Osteocyte (in vitro differentiated cells): ENCODE measurements at regions not wholly inside any gene's neighbourhood (a gene's known extent, or its start where the extent isn't known, plus 50 kb on each side); places are given as distances from the start of the nearest gene placed in this dataset.
"Not testable (repeated sequence)": the region's sequence is repeated elsewhere in the genome, so short reads cannot be mapped to it uniquely, and the experiment has no call there.

ENCODE experiments used
- DNase-seq: peaks from one replicate; pipeline ENCODE4 v3.0.0; 2021; ENCODE audit warnings: mixed read lengths; ENCODE audit not compliant: unreplicated experiment; ENCODE audit errors: extremely low spot score
- H3K27ac Mint-ChIP-seq: one replicate; pipeline ENCODE4 v1.8.0; 2021; ENCODE audit warnings: mild to moderate bottlenecking, mixed read lengths; ENCODE audit not compliant: unreplicated experiment
- H3K27me3 Mint-ChIP-seq: one replicate; pipeline ENCODE4 v1.8.0; 2021; ENCODE audit warnings: mixed read lengths; ENCODE audit not compliant: unreplicated experiment
- H3K36me3 Mint-ChIP-seq: one replicate; pipeline ENCODE4 v1.8.0; 2021; ENCODE audit warnings: mixed read lengths; ENCODE audit not compliant: unreplicated experiment
- H3K4me1 Mint-ChIP-seq: one replicate; pipeline ENCODE4 v1.8.0; 2021; ENCODE audit warnings: mixed read lengths; ENCODE audit not compliant: unreplicated experiment
- H3K4me3 Mint-ChIP-seq: one replicate; pipeline ENCODE4 v1.8.0; 2021; ENCODE audit warnings: mild to moderate bottlenecking, moderate library complexity, mixed read lengths; ENCODE audit not compliant: unreplicated experiment
- H3K9me3 Mint-ChIP-seq: one replicate; pipeline ENCODE4 v1.8.0; 2021; ENCODE audit warnings: mixed read lengths; ENCODE audit not compliant: unreplicated experiment
- CTCF ChIP-seq: fragments of 200-600 bp; sonication (generic); IDR thresholded peaks from 2 replicates; pipeline ENCODE4 v1.5.0; 2021; ENCODE audit warnings: antibody characterized with exemption, mild to moderate bottlenecking, moderate library complexity

GRCh38 chr1:244768186-244768585, 67.3 kb upstream of the COX20 start:
- no peak for DNase-seq
- H3K4me1 Mint-ChIP-seq = no peaks in the 10 kb centered on the region
- TF ChIP-seq CTCF = no peak
- no peaks in the 10 kb centered on the region for H3K27me3 Mint-ChIP-seq
- no peaks in the 10 kb centered on the region for H3K36me3 Mint-ChIP-seq
- H3K27ac Mint-ChIP-seq = no peak overlapping the region
- no peak overlapping the region for H3K4me3 Mint-ChIP-seq
- H3K9me3 Mint-ChIP-seq = peaks cover 9% of the 10 kb centered on the region

GRCh38 chr1:244768804-244769203, 66.7 kb upstream of the COX20 start:
- TF ChIP-seq CTCF = no peak
- Mint-ChIP-seq H3K27me3 (no peaks in the 10 kb centered on the region), H3K4me1 (no peaks in the 10 kb centered on the region), H3K9me3 (peaks cover 9% of the 10 kb centered on the region), H3K36me3 (no peaks in the 10 kb centered on the region), H3K27ac (no peak overlapping the region), H3K4me3 (no peak overlapping the region)
- DNase-seq = no peak

GRCh38 chr1:244770556-244770955, 64.9 kb upstream of the COX20 start:
- not testable (repeated sequence) for H3K4me3 Mint-ChIP-seq, H3K4me1 Mint-ChIP-seq, H3K36me3 Mint-ChIP-seq, DNase-seq, H3K9me3 Mint-ChIP-seq, H3K27ac Mint-ChIP-seq, H3K27me3 Mint-ChIP-seq

GRCh38 chr1:244773513-244773912, 61.9 kb upstream of the COX20 start:
- peaks cover 4% of the 10 kb centered on the region for H3K4me1 Mint-ChIP-seq
- DNase-seq = no peak
- no peaks in the 10 kb centered on the region for H3K27me3 Mint-ChIP-seq
- no peak overlapping the region for H3K4me3 Mint-ChIP-seq
- no peak for TF ChIP-seq CTCF
- H3K9me3 Mint-ChIP-seq = no peaks in the 10 kb centered on the region
- no peaks in the 10 kb centered on the region for H3K36me3 Mint-ChIP-seq
- H3K27ac Mint-ChIP-seq = no peak overlapping the region

- H3K27ac Mint-ChIP-seq, H3K4me3 Mint-ChIP-seq, H3K36me3 Mint-ChIP-seq, H3K27me3 Mint-ChIP-seq, H3K9me3 Mint-ChIP-seq, DNase-seq: not testable (repeated sequence)
- H3K4me1 Mint-ChIP-seq = peaks cover 12% of the 10 kb centered on the region
These were observed 58.7 kb upstream of the COX20 start for GRCh38 chr1:244776783-244777182.

- no peaks in the 10 kb centered on the region for H3K9me3 Mint-ChIP-seq
- no peaks in the 10 kb centered on the region for H3K36me3 Mint-ChIP-seq
- no peaks in the 10 kb centered on the region for H3K27me3 Mint-ChIP-seq
- no peak for DNase-seq
- H3K4me1 Mint-ChIP-seq = peaks cover 12% of the 10 kb centered on the region
- no peak for TF ChIP-seq CTCF
- no peak overlapping the region for H3K4me3 Mint-ChIP-seq
- peak overlapping the region; percentile 50 for H3K27ac Mint-ChIP-seq
These were observed 57.1 kb upstream of the COX20 start for GRCh38 chr1:244778344-244778743.
